Glomerular endothelial cell (primary cell): ENCODE measurements at regions not wholly inside any gene's neighbourhood (a gene's known extent, or its start where the extent isn't known, plus 50 kb on each side); places are given as distances from the start of the nearest gene placed in this dataset.
"Not testable (repeated sequence)": the region's sequence is repeated elsewhere in the genome, so short reads cannot be mapped to it uniquely, and the experiment has no call there.

ENCODE experiments used
- DNase-seq: peaks from one replicate; pipeline ENCODE4 v3.0.0-alpha.2; 2011; ENCODE audit warnings: low read depth, low spot score; ENCODE audit errors: extremely low read depth

DNA sequence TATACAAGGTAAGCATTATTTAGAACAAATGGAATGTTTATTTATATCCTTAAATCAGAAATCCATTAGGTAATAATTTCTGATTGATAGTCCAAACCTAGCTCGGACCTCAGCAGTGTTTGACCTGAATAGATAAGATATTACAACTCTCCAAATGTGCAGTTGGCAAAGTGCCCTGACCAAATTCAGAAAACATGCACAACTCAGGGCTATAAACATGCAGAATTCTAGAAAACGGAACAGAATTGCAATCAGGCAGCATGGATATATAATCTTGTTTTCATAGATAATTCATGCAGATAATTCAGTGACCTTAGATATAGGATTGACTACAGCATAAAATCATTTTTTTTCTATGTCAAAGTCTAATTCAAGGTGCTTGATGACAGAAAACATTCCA lies 626.6 kb upstream of the CITED2 start:
- DNase-seq: no peak

DNA sequence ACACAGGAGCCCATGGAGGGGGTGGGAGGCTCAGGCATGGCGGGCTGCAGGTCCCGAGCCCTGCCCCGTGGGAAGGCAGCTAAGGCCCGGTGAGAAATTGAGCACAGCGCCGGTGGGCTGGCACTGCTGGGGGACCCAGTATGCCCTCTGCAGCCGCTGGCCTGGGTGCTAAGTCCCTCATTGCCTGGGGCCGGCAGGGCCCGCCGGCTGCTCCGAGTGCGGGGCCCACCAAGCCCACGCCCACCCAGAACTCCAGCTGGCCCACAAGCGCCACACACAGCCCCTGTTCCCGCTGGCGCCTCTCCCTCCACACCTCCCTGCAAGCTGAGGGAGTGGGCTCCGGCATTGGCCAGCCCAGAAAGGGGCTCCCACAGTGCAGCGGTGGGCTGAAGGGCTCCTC lies 625.2 kb upstream of the CITED2 start:
- not testable (repeated sequence) for DNase-seq

DNA sequence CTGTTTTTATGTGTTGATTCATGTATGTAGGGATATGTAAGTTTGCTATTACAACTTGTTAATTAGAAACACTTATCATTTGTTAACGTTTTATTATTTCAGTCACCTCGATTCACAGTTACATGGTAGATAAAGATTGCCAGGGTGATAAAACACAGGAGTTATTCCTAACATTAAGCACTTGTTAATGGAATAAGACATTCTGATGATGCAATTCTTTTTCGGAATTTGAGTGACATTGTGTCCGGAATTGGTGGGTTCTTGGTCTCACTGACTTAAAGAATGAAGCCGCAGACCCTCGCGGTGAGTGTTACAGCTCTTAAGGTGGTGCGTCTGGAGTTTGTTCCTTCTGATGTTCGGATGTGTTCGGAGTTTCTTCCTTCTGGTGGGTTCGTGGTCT lies 624.0 kb upstream of the CITED2 start:
- DNase-seq: not testable (repeated sequence)

DNA sequence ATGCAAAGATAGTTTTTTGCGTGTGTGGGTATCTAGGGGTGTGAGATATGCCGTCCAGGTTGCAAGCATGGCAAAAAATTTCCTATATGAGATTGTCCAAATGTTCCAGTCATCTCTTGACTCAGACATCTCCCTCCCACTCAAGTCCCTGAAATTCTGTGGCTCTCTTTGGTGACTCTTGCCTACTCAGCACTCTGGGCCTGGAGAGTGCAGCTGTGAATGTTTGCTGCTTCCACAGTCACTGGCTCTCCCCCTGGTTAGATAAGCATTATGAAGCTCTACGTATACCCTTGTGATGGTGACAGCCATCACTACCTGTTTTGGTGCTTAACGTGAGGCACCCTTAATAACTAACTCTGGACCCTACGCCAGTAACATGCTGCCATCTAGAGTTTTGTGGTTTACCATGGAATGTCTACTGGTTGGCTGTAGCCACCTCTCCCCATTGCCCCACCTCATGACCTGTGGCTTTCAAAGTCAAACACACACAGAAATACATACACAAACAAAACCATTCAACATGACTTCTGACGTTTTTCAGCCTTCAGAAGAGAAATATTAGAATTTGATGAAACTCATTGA lies 621.9 kb upstream of the CITED2 start:
- no peak for DNase-seq

DNA sequence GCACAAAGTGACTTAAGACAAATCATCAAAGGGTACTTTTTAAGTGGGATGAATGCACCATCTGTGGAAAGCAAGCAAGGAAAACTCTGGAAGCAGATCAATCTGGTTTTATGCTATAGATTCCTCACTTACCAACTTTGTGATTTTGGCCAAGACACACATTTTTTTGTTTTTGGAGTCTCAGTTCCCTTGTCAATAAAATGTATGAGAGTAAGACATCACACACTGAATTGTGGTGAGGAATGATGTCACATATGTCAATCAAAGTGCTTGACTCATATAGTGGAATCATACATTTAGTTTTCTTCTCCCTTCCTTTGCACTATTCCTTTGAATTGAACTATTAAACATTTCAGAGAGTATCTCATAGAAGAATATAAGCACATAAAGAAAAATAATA lies 620.5 kb upstream of the CITED2 start:
- DNase-seq: no peak

DNA sequence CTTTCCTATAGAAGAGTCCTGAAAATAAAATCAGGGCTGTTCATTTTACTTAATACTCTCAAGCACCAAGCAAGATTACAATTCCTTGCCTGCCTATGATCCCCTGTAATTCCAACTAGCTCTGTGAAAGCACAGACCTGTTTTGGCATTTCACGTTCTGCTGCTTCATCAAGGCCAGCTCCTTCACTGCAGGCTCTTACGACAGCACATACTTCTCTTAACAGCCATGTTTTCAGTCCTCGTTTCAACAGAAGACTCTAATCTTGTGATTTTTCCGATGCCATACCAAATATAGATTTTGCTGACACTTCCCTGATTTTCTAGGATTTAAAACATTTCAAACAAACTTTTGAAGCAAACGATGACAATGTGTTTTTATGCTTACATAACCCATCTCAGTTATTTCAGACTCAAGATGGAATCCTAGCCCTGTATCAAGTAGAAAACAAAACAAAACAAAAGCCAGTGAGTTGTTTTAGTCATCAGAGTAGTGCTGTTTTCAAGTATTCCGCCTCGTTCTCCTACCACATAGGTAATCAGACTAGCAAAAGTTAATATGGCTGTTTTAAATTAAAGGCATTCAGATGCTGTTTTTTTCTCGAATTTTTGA lies 616.5 kb upstream of the CITED2 start:
- DNase-seq: no peak

DNA sequence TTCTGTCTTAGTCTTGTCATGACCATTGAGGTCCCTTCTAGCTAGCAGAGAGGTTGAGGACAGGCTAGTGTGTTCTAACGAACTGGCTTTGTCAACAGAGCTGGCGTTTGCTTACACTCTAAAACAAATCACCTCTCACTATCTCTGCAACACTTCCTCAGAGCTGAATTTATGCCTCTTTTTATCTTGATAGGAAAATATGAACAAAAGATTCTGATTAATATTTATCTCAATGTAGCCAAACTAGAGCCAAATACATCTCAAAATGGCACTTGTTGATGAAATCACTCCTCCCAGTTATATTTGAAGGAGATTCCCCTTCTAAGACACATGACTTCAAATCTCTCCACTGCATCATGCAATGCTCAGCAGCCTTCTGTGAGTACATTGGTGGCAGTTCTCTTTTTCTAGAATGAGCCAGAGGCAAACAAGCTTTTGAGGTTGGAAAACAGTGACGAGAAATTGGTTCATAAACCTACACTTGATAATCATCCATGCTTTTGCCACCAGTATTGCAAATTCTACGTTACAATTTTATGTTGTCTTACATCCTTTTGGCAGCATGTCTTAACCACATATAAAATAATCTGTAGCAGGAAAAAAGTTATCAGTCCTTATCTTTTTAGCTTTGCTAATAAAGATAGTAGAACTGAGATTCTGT lies 615.7 kb upstream of the CITED2 start:
- no peak for DNase-seq

DNA sequence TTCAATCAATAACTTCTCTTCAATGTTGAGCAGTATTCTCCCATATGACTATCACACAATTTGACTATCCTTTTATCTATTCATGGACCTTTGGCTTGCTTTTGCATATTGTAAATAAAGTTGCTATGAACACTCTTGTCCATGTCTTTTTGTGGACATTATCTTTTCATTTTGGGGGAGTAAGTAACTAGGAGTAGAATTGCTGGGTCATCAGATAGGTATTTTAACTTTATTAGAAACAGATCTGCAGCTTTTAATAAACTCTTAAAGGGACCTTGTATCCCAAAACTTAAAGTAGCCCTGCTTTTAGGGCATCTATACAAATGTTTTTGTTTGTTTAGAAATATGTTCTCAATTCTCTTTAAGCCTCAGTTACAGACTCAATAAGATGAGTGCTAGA lies 614.2 kb upstream of the CITED2 start:
- DNase-seq: no peak

DNA sequence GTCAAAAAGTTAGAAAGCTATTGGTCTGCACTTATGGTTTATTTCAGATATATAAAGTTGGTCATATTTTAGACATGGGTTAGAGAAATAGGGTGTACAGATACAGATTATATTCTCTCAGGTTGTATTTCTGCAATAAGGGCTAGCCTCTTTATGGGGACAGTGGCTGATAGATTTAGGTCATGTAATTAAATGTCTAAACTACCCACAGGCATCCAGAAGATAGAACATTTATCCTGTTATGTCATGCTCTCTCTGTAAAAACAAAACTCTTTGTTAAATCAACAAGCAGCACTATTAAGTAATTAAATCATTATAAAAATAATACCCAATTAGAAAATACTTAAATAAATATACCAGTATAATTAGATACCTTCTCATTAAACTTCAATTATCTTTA lies 612.6 kb upstream of the CITED2 start:
- no peak for DNase-seq

DNA sequence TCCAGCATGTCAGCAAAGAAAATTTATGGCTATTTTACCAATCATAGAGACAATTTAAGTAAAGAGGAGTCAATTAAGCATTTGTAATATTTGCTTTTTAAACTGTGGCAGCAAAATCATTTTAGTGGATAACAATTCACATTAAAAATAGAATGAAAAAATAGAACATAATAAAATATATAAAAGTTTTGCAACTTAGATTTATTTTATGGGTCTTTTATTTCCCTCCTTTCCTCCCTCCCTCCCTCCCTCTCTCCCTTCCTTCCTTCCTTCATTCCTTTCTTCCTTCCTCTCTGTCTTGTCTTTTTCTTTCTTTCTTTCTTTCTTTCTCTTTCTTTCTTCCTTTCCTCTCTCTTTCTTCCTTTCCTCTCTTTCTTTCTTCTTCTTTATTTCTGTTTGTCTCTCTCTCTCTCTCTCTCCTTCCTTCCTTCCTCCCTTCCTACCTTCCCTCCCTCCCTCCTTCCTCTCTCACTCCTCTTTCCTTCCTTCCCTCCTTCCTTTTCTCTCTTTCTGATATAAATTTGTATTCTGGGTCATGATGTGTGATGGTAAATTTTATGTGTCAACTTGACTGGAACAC lies 610.9 kb upstream of the CITED2 start:
- no peak for DNase-seq

DNA sequence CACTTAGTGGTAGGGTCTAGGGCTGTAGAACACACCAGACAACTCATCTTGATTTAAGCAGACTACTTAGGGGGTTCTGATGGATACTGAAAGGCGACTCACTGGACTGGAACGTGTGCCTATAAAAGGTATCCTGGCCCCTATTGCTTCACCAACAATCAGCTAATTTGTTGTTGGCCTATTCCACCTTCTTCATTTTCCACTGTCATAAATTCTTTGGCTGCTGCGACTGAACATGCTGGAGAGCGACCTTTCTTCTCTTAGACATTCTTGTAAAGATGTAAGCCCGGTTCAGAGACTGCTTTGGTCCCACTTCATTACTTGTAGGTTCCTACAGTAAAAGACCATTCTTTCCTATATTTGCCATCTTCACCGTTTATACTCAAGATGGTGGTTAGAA lies 609.9 kb upstream of the CITED2 start:
- DNase-seq: no peak

DNA sequence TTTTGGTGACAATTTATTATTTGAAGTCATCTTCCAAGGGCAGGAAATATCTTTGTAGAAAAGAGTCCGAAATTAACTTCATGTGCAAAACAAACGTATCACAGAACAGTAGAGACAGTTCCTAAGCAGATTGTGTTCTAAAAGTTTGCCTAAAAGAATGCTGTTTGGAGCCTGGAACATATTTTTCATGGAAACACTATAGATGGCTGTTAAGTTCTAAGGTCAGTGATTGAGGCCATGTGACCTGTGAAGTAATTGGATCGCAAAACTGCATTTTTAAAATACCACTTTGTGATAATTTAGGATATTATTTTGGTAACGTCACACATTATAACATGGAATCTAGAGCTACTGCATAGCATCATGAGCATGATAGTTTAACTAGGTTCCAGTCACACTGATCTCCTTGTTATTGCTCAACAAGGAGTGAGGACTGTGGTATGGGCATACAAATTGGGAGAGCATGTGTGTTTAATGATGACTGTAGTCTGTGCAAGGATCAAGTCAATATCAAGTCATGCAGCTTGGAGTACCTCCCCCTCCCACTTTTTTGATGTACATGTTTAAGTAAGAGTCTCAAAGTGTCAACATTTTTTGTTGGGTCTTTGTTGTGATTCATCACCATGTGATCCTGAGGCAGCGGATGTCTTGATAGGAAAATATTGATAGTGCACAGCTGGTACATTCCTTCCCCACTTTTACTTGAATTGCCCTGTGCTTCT lies 609.3 kb upstream of the CITED2 start:
- no peak for DNase-seq

DNA sequence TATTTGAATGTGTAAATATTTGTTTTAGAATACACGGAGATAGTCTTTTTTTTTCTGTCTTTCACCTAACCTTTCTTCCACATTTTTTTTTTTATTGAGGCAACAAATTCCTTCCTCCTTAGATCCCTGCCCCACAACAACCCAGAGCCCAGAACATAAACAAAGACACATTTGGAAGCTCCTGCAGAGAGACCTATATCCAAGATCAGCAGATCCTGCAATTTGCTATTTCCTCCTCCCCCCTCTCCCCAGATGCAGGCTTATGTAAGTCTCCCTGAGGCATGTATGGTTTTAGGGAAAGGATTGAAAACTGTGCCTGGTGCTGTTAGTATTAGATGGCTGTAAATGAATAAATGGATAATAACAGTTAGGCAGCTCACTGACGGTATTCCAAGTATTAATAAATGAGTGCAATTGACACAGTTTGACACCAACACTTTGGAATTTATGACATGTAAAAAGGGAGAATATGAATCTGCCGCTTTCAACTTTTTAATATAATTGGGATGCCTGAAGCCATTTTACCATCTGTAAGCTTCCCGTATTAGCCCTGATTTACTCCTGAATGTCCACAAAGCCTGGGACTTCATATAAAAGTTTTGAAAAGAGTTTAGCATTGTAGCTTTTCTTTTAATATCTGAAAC lies 608.3 kb upstream of the CITED2 start:
- no peak for DNase-seq

DNA sequence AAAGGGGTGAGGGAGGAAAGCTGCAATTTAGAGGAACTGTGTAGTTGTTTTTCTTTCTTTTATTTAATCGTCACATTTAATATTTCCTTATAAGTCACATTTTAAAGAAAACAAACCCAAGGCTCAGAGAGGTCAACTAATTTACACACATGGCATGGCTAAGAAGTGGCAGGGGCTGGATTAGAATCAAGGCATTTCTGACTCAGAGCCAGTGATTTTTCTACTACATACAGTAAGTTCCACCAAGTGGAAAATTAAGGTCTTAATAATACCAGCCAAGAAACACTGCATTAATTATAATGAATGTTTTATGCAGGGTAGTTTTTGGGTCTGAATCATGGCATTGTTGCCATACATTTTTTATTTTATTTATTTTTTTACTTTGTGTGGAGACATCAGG lies 607.7 kb upstream of the CITED2 start:
- no peak for DNase-seq

DNA sequence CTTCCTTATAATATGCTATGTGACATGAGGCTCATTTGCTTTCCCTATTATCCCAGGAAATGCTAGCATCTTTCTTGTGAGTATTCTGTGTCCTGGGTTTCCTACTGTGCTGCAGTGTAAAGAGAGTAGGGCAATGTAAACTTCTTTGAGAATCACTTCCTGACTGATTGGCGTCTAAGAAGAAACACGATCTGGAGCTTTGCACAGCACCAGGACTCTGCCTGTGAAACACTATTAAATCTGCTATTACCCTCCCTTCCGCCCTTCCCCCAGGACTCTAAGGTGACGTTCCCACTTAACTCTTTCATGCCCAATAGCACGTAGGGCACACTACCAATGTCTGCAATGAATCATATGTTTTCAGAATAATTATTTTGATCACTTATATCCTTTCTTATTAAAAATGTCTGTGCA lies 607.3 kb upstream of the CITED2 start:
- no peak for DNase-seq

DNA sequence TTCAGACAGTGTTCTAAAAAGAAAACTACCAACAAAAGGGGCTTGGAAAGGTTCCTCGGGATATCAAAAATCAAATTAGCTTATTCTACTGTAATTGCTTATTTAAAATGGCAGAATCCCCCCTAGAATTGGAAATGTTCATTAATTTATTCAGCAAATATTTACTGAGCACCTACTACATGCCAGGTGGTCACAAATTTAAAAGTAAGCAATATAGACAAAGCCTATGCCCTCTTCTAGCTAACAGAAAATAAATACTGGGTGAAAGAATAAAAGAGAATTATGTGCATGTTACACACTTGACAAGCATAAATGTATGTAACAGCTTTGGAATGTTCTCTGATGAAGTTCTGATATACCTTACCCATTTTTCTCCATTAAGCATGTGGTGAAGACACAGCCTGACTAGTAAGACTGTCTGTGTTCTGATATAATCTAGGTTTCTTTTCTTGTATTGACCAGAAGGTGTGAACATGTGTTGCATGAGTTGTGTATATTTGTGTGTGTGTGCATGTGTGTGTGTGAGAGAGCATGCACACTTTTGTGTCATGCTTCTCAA lies 606.7 kb upstream of the CITED2 start:
- no peak for DNase-seq

DNA sequence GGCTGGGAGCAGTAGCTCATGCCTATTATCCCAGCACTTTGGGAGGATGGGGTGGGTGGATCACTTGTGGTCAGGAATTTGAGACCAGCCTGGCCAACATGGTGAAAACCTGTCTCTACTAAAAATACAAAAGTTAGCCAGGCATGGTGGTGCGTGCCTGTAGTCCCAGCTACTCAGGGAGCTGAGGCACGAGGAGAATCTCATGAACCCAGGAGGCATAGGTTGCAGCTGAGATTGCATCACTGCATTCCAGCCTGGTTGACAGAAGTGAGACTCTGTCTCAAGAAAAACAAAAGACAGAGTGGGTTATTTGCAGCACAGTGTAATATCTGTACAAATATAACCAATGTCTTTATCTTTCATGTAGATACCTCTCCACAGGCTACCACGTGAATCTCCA lies 606.2 kb upstream of the CITED2 start:
- not testable (repeated sequence) for DNase-seq

DNA sequence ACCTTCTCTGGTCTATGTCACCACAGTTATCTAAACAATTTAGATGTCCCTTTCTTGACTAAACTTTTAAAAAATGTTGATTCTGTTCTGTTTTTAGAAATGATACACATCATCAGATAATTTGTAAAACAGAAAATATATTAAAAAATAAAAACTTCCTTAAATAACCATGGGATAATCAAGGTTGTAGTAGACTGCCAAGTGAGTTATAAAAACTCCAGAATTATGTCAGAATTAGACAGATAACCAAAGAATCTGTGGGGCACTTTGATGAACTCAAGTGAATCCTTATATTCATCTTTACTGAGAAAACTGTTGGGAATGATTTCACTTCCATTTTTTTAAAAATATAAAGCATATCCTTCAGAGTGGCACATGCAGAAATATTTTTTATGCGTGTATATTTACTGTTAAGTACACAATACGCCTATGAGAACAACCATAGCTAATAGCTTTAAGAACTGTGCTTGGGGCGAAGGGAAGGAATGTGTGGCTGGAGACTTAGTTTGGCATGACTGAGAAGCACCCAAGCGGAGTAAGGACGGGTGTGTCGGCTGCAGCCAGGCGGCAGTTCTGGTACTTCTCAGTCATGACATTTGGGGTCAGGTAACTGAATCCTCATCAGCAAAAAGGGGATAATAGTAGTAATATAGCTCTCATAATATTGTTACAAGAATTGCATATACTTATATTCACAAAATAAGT lies 604.7 kb upstream of the CITED2 start:
- no peak for DNase-seq

DNA sequence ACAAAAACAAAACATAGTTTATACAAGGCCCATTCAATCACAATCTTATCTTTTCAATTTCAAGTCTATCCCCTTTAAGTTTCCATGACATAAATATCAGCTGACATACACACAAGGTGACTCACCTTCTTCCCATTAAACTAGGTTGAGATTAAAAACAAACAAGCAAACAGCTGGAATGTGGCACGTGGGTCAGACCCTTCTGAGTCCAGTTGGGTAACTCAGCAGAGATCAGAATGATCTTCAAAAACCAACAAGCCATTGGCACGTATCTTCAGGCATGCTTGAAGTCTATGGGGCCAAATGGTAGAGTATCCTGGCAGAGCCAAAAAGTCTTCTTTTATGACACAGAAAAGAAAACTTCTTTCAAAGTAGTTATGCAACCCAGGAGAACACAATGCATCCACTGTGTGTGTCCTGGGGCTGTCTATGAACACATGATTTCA lies 603.5 kb upstream of the CITED2 start:
- DNase-seq: no peak
